ENCODE measurements at regions not wholly inside any gene's neighbourhood (a gene's known extent, or its start where the extent isn't known, plus 50 kb on each side); places are given as distances from the start of the nearest gene placed in this dataset.

DNA sequence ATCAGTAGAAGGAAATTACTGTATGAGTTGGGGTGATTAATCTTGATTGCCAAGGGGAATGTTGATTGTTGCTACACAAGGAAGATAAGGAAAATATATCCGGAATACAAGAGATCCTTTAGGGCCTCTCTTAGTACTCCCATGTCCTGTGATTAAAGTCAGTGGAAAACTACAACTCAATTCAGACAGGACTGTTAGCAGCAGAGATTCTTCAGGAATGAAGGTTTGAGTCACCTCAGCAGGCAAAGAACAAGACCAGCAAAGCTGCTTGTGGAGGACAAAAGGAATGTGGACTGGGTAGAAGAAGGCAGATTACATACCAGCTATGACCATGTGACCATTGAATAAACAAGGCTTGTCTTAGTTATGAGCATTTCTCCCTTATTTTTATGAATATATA, 478.2 kb downstream of the BUD13 start:
- TF ChIP-seq, protein P1, sequence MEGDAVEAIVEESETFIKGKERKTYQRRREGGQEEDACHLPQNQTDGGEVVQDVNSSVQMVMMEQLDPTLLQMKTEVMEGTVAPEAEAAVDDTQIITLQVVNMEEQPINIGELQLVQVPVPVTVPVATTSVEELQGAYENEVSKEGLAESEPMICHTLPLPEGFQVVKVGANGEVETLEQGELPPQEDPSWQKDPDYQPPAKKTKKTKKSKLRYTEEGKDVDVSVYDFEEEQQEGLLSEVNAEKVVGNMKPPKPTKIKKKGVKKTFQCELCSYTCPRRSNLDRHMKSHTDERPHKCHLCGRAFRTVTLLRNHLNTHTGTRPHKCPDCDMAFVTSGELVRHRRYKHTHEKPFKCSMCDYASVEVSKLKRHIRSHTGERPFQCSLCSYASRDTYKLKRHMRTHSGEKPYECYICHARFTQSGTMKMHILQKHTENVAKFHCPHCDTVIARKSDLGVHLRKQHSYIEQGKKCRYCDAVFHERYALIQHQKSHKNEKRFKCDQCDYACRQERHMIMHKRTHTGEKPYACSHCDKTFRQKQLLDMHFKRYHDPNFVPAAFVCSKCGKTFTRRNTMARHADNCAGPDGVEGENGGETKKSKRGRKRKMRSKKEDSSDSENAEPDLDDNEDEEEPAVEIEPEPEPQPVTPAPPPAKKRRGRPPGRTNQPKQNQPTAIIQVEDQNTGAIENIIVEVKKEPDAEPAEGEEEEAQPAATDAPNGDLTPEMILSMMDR (IDR thresholded peaks at IDR 0.05) = no peak
- no peak for TF ChIP-seq POLR2A (IDR thresholded peaks at IDR 0.05)

All from esophagus squamous epithelium (tissue), 4 donors.